Astrocyte of the hippocampus (primary cell): ENCODE measurements at regions not wholly inside any gene's neighbourhood (a gene's known extent, or its start where the extent isn't known, plus 50 kb on each side); places are given as distances from the start of the nearest gene placed in this dataset.
A peak's percentile ranks its signal among the peaks of the same experiment; 100 is the strongest.
"Not testable (repeated sequence)": the region's sequence is repeated elsewhere in the genome, so short reads cannot be mapped to it uniquely, and the experiment has no call there.

Source experiments
- DNase-seq: peaks from one replicate; pipeline ENCODE4 v3.0.0; 2011; ENCODE audit warnings: low read depth, low spot score

DNA sequence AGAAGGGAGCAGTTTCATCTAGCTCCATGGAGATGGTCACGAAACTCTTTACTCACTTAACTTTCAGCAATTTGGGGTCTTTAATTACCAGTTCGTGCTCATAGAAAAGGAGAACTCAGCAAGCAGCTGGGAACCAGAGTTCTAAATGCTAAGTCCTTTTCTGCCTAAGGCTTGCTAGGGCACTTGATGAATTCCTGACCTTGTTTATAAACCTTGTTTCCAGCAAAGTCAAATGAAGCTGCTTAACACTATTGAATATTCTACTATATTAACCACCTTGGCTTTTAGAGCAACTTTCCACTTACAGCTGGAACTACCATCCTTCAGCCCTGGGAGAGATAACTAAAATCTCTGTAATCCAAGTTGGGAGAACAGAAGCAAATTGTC is 79.5 kb upstream of the TSC22D2 start:
- no peak for DNase-seq

GRCh38 chr3:150327678-150328653 is 80.1 kb upstream of the TSC22D2 start:
- DNase-seq = peak; percentile 66

DNA sequence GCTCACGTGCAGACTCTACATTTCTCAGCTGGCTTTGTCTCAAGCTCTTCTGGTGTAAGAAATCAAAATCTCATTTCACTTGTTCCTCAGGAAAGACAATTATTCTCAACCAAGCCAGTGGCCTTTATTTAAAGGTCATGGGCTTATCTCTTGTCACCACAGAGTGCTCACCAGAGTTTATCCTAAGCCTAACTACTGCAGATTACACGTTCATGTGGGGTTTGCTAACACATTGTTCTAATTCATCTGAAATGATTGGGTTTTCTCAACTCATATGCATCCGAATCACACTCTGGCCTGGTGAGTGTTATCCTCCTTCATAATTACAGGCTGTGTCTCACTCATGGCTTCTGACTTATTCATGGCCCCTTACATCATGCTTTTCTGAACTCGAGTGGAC is 83.3 kb upstream of the TSC22D2 start:
- DNase-seq = no peak

DNA sequence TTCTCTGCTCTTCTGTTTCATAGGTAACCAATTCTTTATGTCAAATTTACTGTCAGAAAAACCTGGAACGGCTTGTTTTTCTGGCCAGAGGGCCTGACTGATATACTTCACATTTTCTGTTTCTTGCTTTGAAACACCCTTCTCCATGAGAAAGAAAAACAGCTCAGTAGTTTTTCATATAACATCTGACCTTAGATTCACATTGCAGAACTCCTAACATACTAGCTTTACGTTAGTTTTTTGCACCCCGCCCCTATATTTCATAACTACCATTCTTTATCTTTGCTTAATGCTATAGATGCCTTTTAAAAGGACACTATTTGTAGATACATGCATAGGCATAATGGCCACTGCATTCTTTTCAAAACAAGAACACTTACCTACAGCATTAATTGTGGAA is 83.9 kb upstream of the TSC22D2 start:
- DNase-seq = no peak

DNA sequence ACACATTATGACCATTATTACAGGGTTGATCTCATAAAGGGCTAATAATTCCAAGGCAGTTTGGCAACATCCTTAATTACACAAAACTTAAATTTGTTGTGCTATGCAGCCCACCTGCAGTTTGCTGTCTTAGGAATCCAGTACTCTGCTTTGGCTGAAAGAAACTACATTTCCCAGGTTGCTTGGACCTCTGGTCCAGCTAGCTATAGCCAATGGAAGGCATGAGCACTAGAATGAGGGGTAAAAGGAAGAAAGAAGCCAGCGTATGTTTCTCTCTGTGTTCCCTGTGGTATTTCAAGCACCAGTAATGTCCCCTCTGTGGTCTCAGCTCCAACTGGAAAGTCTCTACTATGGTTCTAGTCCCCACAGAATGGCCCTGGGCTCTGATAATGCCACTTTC is 84.3 kb upstream of the TSC22D2 start:
- DNase-seq = no peak

DNA sequence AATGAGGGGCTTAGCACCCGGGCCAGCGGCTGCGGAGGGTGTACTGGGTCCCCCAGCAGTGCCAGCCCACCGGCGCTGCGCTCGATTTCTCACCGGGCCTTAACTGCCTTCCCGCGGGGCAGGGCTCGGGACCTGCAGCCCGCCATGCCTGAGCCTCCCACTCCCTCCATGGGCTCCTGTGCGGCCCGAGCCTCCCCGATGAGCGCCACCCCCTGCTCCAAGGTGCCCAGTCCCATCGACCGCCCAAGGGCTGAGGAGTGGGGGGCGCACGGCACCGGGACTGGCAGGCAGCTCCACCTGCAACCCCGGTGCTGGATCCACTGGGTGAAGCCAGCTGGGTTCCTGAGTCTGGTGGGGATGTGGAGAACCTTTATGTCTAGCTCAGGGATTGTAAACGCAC is 85.0 kb upstream of the TSC22D2 start:
- not testable (repeated sequence) for DNase-seq

DNA sequence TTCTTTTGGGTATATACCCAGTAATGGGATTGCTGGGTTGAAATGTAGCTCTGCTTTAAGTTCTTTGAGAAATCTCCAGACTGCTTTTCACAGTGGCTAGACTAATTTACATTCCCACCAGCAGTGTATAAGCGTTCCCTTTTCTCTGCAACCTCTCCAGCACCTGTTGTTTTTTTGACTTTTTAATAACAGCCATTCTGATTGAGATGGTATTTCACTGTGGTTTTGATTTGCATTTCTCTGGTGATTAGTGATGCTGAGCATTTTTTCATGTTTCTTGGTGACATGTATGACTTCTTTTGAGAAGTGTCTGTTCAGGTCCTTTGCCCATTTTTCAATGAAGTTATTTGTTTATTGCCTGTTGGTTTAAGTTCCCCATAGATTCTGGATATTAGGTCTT is 87.1 kb upstream of the TSC22D2 start:
- DNase-seq = not testable (repeated sequence)

- peak; percentile 91 for DNase-seq
These were observed 88.2 kb upstream of the TSC22D2 start for GRCh38 chr3:150319900-150320299.

DNA sequence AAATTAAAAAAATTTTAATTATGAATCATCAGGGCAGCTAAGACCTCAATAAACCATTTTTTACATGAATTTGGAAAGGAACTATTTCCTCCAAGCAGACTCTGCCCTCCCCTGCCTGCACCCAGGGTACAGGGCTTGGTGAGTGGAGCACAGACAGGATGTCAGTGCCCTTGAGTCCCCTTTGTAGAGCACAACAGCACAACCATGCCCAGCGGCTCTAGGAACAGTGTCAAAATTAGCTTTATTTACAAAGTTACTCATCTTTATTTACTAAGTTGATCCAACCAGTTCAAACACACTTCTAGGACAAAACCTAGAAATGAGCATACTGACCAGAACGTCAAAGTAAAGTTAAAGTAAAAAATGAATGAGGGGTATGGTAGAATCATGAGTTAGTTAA is 90.6 kb upstream of the TSC22D2 start:
- DNase-seq = no peak

GRCh38 chr3:150315721-150316120 is 92.4 kb upstream of the TSC22D2 start:
- no peak for DNase-seq

DNA sequence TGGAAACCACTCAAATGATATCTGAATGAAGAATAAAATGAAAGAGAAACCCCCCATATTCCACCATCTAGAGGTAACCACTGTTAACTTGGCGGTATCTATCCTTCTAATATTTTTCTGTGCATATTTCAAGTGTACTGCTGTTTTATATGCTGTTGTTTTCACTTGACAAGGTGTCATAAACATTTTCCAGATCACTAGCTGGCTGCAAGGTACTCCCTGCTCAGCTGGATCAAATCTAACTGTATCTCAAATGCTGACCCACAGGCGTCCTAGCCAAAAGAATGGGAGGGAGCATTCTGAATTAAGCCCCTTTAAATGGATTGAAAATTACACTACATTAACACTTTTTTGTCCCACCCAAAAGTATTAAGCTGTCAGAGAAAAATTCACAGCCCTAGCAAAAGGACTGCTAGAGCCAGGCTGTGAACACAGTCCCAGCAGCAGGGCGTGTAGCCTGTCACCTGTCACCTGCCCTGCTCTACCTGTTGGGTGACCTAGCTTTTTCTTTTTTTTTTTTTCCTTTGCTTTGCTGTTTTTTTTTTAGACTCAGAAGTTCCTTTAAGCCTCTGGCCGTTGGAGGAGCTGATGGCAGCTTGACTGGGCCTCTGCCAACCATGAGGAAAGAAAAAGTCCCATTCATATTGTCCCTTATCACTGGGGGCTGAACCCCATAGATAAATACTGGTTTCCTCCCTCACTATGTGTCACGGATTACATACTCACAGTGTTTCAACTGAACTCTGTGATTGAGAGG is 93.7 kb upstream of the TSC22D2 start:
- no peak for DNase-seq

- no peak for DNase-seq
These were observed 96.0 kb upstream of the TSC22D2 start for GRCh38 chr3:150312018-150312657.

GRCh38 chr3:150311156-150311555 is 96.9 kb upstream of the TSC22D2 start:
- no peak for DNase-seq

- DNase-seq = no peak
These were observed 98.5 kb upstream of the TSC22D2 start for GRCh38 chr3:150309557-150309956.

DNA sequence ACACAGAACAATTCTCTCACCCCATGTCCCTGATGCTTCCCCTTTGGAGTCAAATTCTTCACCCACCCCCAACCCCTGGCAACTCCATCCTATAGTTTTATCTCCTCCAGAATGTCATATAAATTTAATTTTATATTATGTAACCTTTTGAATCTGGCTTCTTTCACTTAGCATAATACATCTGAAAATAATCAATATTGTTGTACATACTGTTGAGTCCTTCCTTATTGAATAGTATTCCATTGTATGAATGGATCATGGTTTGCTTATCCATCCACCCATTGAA is 98.9 kb upstream of the TSC22D2 start:
- no peak for DNase-seq

GRCh38 chr3:150308481-150309256 is 99.4 kb upstream of the TSC22D2 start:
- DNase-seq = no peak

GRCh38 chr3:150308037-150308319 is 100.1 kb upstream of the TSC22D2 start:
- no peak for DNase-seq

DNA sequence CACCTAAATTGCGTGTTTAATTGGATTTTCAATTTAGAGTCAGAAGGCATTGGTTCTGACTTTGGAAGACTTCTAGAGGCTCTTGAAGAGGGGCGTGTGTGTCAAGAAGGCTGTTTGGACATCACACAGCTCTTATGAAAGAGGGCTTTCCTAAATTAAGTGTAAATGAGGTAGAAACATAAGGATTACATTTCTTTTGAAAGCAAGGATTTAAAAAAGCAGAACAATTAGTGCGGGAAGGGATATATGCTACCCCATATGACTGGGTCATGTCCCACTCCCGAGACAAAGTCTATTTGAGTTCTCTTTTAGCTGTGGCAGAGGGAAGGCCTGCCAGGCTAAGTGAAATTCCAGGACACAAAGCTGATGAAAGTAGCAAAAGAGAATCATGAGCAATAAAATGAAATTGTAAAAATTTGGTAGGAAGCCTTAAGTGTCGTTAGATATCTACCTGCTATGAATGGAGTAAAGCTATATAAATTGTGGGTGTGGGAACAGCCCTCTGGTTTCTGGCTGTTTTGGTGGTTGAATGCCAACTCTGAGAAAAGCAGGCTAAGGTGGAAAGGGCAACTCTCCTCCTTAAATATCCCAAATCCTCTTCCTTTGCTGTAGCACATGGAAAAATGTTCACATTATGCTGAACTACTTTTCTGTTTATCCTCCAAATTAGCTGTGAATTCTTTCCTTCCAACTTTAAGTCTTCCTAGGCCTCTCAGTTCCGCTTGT is 100.6 kb upstream of the TSC22D2 start:
- no peak for DNase-seq

GRCh38 chr3:150306906-150307305 is 101.2 kb upstream of the TSC22D2 start:
- DNase-seq = no peak

GRCh38 chr3:150306083-150306482 is 102.0 kb upstream of the TSC22D2 start:
- DNase-seq = no peak

DNA sequence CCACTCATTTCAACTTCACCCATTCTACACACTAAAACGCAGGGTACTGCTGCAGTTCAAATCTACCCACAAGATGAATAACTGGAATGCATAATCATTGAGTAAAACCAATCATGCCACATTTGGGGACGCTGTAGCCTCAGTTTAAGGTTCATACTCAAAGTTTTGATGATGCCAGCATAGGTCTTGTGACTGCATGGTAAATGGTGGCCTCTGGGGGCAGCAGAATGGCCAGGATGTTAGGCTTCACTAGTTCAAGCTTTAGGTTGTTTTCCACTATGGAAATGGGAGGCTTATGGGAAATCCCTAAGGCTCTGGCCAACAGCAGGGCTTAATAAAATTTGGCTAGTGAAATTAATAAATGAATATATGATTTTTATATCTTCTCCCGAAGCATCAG is 104.3 kb upstream of the TSC22D2 start:
- DNase-seq = no peak
